Testis (tissue), 2 donors: ENCODE measurements at regions not wholly inside any gene's neighbourhood (a gene's known extent, or its start where the extent isn't known, plus 50 kb on each side); places are given as distances from the start of the nearest gene placed in this dataset.

ENCODE experiments used
- DNase-seq: peaks from one replicate; pipeline ENCODE4 v3.0.0-alpha.2; 2019
- H3K27ac ChIP-seq, 2 donors: fragments of 200-600 bp; sonication (generic); one replicate each; pipeline ENCODE4 v1.5.1; 2019
- H3K27me3 ChIP-seq: fragments of 200-600 bp; sonication (generic); one replicate; pipeline ENCODE4 v1.5.1; 2019
- H3K36me3 ChIP-seq: fragments of 200-600 bp; sonication (generic); one replicate; pipeline ENCODE4 v1.5.1; 2017; ENCODE audit warnings: low read depth; ENCODE audit errors: missing control alignments
- H3K4me1 ChIP-seq: fragments of 200-600 bp; sonication (generic); one replicate; pipeline ENCODE4 v1.5.1; 2019
- H3K4me3 ChIP-seq, 2 donors: fragments of 200-600 bp; sonication (generic); one replicate each; pipeline ENCODE4 v1.5.1; 2017 to 2019
- H3K9me3 ChIP-seq: fragments of 200-600 bp; sonication (generic); one replicate; pipeline ENCODE4 v1.5.1; 2017
- POLR2A ChIP-seq: fragments of 450-650 bp; IDR thresholded peaks from one replicate; pipeline ENCODE4 v1.6.1; 2017; ENCODE audit warnings: antibody characterized with exemption, mild to moderate bottlenecking, moderate library complexity
- WGBS, 2 donors: methylation state at CpG; one replicate each; pipeline ENCODE4 v1.1.5; 2018; 5-methylcytosine and 5-hydroxymethylcytosine counted together
- intact Hi-C: fragments of 100-400 bp; cut with DNase I; formaldehyde crosslinking; loops from one replicate; pipeline ENCODE4 v1.15.1; 2023; ENCODE audit warnings: low total_unique reads
- TF ChIP-seq, protein P1 (sequence below), 3 experiments: fragments of 450-650 bp in 2 of 3; fragments of 200-600 bp in 1 of 3; sonication (generic) in 1 of 3; IDR thresholded peaks; one replicate each; pipeline ENCODE4 v1.5.1; 2016 to 2019; ENCODE audit warnings: antibody characterized with exemption in 3 of 3, mild to moderate bottlenecking in 2 of 3, moderate library complexity in 1 of 3

DNA sequence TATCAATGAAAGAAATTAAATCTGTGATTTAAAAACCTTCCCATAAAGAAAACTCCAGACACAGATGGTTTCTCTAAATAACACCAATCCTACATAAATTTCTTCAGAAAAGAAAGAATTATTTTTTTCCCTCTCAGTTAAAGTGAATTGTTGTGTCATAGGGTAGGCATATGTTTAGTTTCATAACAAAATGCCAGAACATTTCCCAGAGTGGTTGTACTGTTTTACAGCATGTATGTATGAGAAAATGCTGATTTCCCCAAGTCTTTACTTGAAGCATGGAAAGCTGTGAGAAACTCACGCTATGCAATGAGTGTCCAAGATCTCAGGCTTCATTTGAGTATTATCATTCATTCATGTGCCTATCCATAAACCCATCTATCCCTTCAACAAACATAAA lies 582.5 kb downstream of the ELAVL2 start:
- H3K27me3 ChIP-seq = no peaks in the 10 kb centered on the region
- no peaks in the 10 kb centered on the region for H3K4me1 ChIP-seq
- no peak overlapping the region for H3K4me3 ChIP-seq
- no peaks in the 10 kb centered on the region for H3K9me3 ChIP-seq
- no peak for DNase-seq
- intact Hi-C loops = no loop called here
- 93 to 97% methylated on average over 1 of the region's 1 CpG for WGBS, 2 donors
- no peak for TF ChIP-seq POLR2A
- TF ChIP-seq, protein P1, sequence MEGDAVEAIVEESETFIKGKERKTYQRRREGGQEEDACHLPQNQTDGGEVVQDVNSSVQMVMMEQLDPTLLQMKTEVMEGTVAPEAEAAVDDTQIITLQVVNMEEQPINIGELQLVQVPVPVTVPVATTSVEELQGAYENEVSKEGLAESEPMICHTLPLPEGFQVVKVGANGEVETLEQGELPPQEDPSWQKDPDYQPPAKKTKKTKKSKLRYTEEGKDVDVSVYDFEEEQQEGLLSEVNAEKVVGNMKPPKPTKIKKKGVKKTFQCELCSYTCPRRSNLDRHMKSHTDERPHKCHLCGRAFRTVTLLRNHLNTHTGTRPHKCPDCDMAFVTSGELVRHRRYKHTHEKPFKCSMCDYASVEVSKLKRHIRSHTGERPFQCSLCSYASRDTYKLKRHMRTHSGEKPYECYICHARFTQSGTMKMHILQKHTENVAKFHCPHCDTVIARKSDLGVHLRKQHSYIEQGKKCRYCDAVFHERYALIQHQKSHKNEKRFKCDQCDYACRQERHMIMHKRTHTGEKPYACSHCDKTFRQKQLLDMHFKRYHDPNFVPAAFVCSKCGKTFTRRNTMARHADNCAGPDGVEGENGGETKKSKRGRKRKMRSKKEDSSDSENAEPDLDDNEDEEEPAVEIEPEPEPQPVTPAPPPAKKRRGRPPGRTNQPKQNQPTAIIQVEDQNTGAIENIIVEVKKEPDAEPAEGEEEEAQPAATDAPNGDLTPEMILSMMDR (IDR thresholded peaks at IDR 0.05) = no peak
- H3K27ac ChIP-seq = no peak overlapping the region
- no peaks in the 10 kb centered on the region for H3K36me3 ChIP-seq

DNA sequence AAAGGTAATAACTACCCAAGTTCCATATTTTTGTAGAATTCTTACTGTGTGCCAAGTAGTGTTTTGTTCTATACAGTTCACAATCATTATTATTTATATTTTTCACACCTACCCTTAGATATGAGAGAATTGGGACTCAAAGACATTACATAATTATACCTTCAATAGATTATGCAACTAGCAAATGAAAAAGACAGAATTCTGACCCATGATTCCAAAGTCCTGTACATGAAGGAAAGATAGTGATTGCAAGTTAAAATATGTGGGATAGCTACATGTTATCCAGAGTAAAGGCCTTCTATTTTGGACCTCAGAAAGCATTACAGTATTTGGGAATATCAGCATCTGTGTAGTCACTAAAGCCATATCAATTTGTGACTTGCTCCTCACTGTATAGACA lies 581.0 kb downstream of the ELAVL2 start:
- intact Hi-C loops = no loop called here
- H3K9me3 ChIP-seq = no peaks in the 10 kb centered on the region
- no peaks in the 10 kb centered on the region for H3K36me3 ChIP-seq
- TF ChIP-seq POLR2A = no peak
- TF ChIP-seq, protein P1 (IDR thresholded peaks at IDR 0.05) = no peak
- H3K4me1 ChIP-seq = no peaks in the 10 kb centered on the region
- no peak overlapping the region for H3K27ac ChIP-seq
- no peaks in the 10 kb centered on the region for H3K27me3 ChIP-seq
- H3K4me3 ChIP-seq = no peak overlapping the region
- no peak for DNase-seq

DNA sequence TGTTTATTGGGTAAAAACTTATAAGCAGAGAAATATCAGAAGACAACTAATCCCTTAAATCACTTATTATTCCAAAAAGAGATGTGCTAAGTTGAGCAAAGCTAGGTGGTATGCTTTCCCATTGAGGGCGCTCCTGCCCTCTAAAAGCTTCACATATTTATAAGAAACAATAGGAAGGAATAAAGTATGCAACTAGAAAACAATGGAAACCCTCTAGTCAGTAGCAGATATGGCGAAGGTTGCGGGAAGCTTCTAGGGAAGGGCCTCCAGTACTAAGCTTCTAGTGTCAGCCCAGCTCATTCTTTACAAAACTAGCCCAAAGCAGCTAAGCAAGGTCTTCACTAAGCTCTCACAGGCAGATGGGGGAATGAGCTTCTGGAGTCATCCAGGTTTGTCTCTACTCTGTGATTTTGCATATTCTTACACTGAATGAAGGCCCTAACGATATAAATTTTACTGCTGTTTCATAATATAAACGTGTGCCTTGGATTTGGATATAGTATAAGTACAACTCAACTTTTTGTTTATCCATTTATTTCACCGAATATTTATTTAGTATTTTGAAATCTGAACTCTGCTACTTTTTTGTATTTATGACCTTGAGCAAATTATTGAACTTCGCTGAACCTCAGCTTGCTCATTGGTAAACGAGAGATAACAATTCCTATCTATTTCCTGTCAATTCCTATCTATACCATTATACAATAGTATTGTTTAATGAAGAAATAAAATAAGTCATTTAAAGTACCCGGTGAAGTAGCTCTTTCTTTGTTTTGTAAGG lies 571.4 kb downstream of the ELAVL2 start:
- DNase-seq = no peak
- Histone ChIP-seq H3K4me3 (no peak overlapping the region), H3K27ac (no peak overlapping the region), H3K36me3 (no peaks in the 10 kb centered on the region), H3K9me3 (no peaks in the 10 kb centered on the region), H3K27me3 (no peaks in the 10 kb centered on the region), H3K4me1 (no peaks in the 10 kb centered on the region)
- 79 to 80% methylated on average over 9 of the region's 9 CpGs for WGBS, 2 donors
- intact Hi-C loops = no loop called here
- TF ChIP-seq POLR2A = no peak
- TF ChIP-seq, protein P1 (IDR thresholded peaks at IDR 0.05) = no peak

DNA sequence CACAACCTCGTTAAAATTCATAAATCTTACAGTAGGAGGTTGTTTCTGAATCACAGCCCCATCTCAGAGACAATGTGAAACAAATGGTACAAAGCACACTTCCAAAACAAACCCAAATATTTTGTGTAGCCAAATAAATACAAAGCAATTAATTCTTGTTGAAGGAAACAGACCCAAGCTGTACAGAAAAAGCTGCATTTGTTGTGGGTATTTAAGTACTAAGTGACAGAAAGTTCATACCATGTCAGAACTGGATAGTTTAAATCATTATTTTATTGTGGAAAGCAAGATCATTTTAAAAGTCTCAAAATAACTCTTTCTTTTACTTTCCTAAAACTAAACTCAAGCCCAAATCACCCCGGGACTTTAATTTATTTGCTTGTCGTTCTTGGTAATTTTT lies 570.7 kb downstream of the ELAVL2 start:
- intact Hi-C loops = no loop called here
- Histone ChIP-seq H3K4me3 (no peak overlapping the region), H3K27ac (no peak overlapping the region), H3K36me3 (no peaks in the 10 kb centered on the region), H3K9me3 (no peaks in the 10 kb centered on the region), H3K27me3 (no peaks in the 10 kb centered on the region), H3K4me1 (no peaks in the 10 kb centered on the region)
- 57 to 69% methylated on average over 3 of the region's 3 CpGs for WGBS, 2 donors
- TF ChIP-seq, protein P1 (IDR thresholded peaks at IDR 0.05) = no peak
- no peak for TF ChIP-seq POLR2A
- DNase-seq = no peak

DNA sequence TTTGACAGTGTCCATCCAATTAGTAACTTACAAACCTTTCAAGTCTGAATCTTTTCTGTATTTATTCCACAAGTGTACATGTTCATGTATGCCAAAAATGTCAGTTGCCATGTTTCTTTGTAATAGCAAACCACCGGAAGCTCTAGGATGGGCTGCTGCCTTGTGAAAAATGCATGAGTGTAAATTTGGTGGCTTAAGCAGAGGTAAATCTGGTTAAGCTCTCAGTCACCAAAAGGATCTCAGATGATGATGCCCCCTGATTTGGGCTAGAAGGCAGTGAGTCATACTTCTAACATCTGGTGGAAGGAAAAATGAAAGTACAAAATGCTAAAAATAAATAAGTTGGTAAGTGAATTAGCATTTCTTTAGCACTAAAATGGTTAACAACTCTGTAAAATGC lies 567.5 kb downstream of the ELAVL2 start:
- no peaks in the 10 kb centered on the region for H3K36me3 ChIP-seq
- H3K27me3 ChIP-seq = no peaks in the 10 kb centered on the region
- DNase-seq = no peak
- no peaks in the 10 kb centered on the region for H3K9me3 ChIP-seq
- no peaks in the 10 kb centered on the region for H3K4me1 ChIP-seq
- 86 to 100% methylated on average over 1 of the region's 1 CpG for WGBS, 2 donors
- no peak overlapping the region for H3K27ac ChIP-seq
- TF ChIP-seq POLR2A = no peak
- TF ChIP-seq, protein P1 (IDR thresholded peaks at IDR 0.05) = no peak
- H3K4me3 ChIP-seq = no peak overlapping the region
- intact Hi-C loops = no loop called here
